ENCODE measurements at regions not wholly inside any gene's neighbourhood (a gene's known extent, or its start where the extent isn't known, plus 50 kb on each side); places are given as distances from the start of the nearest gene placed in this dataset.

DNA sequence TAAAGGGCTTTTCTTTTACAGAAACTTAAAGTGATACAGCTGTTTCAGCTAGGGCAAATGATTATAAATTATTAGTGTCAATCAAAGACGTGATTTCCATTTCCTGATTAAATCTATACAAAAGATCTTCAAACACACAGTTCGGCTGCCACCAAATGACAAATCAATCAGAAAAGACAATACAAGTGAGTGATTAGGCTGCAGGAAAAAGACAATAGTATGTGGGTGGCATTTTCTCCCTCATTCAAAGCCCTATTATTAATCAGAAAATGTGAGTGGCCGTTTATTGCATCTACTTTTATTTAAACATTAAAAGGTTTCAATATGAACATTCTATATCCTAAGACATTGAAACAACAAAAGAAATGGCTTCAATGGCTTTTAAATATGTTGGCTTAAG is 895.6 kb upstream of the ROBO1 start:
- intact Hi-C loops (cut with DNase I), result no loop called here
- H3K9me3 ChIP-seq (replicated peaks in 1 of 3), result no peaks in the 10 kb centered on the region
- TF ChIP-seq CTCF (IDR thresholded peaks at IDR 0.05), result no peak
- no peak for TF ChIP-seq POLR2A (IDR thresholded peaks at IDR 0.05)
- H3K4me3 ChIP-seq, result no peak overlapping the region
- H3K27me3 ChIP-seq, result no peaks in the 10 kb centered on the region
- 45 to 61% (median 56%) methylated on average over 3 of the region's 3 CpGs for WGBS, 4 donors
- H3K27ac ChIP-seq, result no peak overlapping the region
- no peak for DNase-seq
- H3K36me3 ChIP-seq (replicated peaks in 1 of 2), result no peaks in the 10 kb centered on the region
- no peaks in the 10 kb centered on the region for H3K4me1 ChIP-seq (replicated peaks in 1 of 2)

DNA sequence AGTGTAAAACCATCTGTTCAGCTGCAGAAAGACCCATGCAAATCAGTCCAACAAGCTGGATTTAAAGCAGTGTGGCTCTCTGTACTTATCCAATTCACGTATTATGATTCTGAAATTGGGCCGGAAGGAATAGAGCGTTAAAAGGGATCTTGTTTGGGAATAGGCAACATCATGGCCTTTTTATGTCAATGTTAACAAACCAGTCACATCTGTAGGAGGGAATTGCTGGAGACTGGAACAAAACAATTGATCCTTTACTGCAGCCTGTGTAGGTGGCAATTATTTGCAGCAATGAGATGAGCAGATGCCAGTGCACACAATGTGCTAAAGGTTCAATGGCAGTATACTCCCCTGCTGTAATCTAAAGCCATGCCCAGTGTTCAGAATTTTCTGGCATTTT is 887.4 kb upstream of the ROBO1 start:
- no peak for DNase-seq
- WGBS, 4 donors, result 85 to 94% (median 90%) methylated on average over 3 of the region's 3 CpGs
- H3K4me1 ChIP-seq (replicated peaks in 1 of 2), result no peaks in the 10 kb centered on the region
- H3K4me3 ChIP-seq, result no peak overlapping the region
- no peaks in the 10 kb centered on the region for H3K9me3 ChIP-seq (replicated peaks in 1 of 3)
- H3K27me3 ChIP-seq, result no peaks in the 10 kb centered on the region
- H3K36me3 ChIP-seq (replicated peaks in 1 of 2), result no peaks in the 10 kb centered on the region
- intact Hi-C loops (cut with DNase I), result no loop called here
- no peak overlapping the region for H3K27ac ChIP-seq
- TF ChIP-seq POLR2A (IDR thresholded peaks at IDR 0.05), result no peak

GRCh38 chr3:80649170-80649569 is 881.4 kb upstream of the ROBO1 start:
- H3K27ac ChIP-seq, result no peak overlapping the region
- no peaks in the 10 kb centered on the region for H3K27me3 ChIP-seq
- H3K4me1 ChIP-seq (replicated peaks in 1 of 2), result no peaks in the 10 kb centered on the region
- H3K4me3 ChIP-seq, result no peak overlapping the region
- TF ChIP-seq POLR2A (IDR thresholded peaks at IDR 0.05) (no peak), CTCF (IDR thresholded peaks at IDR 0.05) (no peak)
- no peaks in the 10 kb centered on the region for H3K36me3 ChIP-seq (replicated peaks in 1 of 2)
- no peaks in the 10 kb centered on the region for H3K9me3 ChIP-seq (replicated peaks in 1 of 3)
- intact Hi-C loops (cut with DNase I), result no loop called here
- DNase-seq, result no peak

DNA sequence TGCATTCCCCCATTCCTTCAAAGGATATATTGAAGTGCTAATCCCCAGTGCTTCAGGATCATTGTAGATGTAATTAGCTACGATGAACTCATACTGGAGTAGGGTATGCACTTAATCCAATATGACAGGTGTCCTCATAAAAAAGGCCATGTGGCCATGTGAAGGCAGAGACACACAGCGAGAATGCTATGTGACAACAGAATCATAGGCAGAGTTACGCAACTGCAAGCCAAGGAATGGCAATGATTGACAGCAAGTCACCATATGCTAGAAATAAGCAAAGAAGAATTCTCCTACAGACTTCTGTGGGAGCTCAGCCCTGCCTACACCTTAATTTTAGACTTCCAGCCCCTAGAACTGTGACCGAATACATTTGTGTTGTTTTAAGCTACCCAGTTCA is 875.6 kb upstream of the ROBO1 start:
- no peak overlapping the region for H3K27ac ChIP-seq
- TF ChIP-seq POLR2A (IDR thresholded peaks at IDR 0.05) (no peak), CTCF (IDR thresholded peaks at IDR 0.05) (no peak)

DNA sequence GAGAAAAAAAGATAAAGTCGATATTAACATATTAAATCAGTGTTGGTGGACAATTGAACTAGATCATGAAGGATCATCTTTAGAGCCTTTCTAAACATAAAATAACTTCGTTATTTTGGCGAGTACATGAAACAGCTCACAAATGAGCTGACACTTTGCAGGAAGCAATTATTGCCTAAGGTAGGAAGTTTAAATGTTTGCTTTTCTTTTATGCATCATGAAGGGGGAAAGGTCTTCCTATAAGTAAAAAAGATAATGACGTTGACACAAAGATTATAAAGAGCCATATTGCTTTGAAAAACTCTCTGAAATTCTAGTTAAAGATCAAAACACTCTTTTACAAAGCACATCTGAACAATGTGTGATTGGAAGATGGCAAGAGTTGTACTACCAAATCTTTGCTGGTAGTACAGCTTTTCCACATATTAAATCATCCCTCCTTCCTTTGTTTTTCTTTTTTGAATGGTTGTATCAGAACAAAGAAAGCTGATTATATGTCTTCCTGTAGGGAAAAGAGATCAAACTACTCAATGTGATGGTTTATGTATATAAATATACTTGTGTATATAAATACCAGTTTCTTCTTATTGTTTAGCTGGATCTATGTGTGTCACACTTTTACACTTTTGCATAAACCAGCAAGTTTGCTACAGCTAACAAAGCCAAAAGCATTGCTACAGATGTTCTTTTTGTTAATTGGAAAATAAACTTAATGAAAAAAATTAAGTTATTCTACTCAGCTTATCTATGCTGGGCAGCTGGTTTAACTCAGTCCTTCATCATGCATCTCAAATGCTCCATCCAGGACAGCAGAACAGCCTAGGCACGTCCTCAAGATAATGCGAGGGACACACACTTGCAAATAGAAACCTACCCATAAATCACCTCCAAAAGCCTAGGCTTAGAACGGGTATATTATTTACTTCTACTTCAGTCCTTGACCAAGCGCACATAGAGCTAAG is 850.8 kb upstream of the ROBO1 start:
- no peaks in the 10 kb centered on the region for H3K4me1 ChIP-seq (replicated peaks in 1 of 2)
- WGBS, 4 donors, result 33 to 44% (median 38%) methylated on average over 8 of the region's 8 CpGs
- H3K36me3 ChIP-seq (replicated peaks in 1 of 2), result no peaks in the 10 kb centered on the region
- intact Hi-C loops (cut with DNase I), result no loop called here
- no peaks in the 10 kb centered on the region for H3K9me3 ChIP-seq (replicated peaks in 1 of 3)
- H3K27ac ChIP-seq, result no peak overlapping the region
- no peak for TF ChIP-seq CTCF (IDR thresholded peaks at IDR 0.05)
- TF ChIP-seq POLR2A (IDR thresholded peaks at IDR 0.05), result no peak
- H3K4me3 ChIP-seq, result no peak overlapping the region
- DNase-seq, result no peak
- no peaks in the 10 kb centered on the region for H3K27me3 ChIP-seq

More for the DNA sequence above, 875.6 kb upstream of the ROBO1 start:
- H3K27me3 ChIP-seq, result no peaks in the 10 kb centered on the region
- no peaks in the 10 kb centered on the region for H3K36me3 ChIP-seq (replicated peaks in 1 of 2)
- no peaks in the 10 kb centered on the region for H3K4me1 ChIP-seq (replicated peaks in 1 of 2)
- intact Hi-C loops (cut with DNase I), result no loop called here
- WGBS, 4 donors, result 64 to 80% (median 71%) methylated on average over 4 of the region's 4 CpGs
- H3K9me3 ChIP-seq (replicated peaks in 1 of 3), result no peaks in the 10 kb centered on the region
- DNase-seq, result no peak
- no peak overlapping the region for H3K4me3 ChIP-seq
